Esophagus squamous epithelium (tissue), 5 donors: ENCODE measurements at regions not wholly inside any gene's neighbourhood (a gene's known extent, or its start where the extent isn't known, plus 50 kb on each side); places are given as distances from the start of the nearest gene placed in this dataset.

ENCODE experiments used
- DNase-seq: peaks from one replicate; lab custom pipeline; 2025; lab: John Stamatoyannopoulos, UW
- H3K27ac ChIP-seq, 4 donors: fragments of 200-600 bp; sonication (generic); one replicate each; pipeline ENCODE4 v1.5.1; 2016 to 2019; ENCODE audit warnings: mild to moderate bottlenecking in 1 of 4
- H3K27me3 ChIP-seq, 4 donors: fragments of 200-600 bp; sonication (generic); 1 replicate in 3 of 4; 2 replicates in 1 of 4; pipeline versions ENCODE4 v1.5.1 to v1.6.0; 2017 to 2021; ENCODE audit warnings: antibody characterized with exemption in 1 of 4
- H3K36me3 ChIP-seq, 3 donors: fragments of 200-600 bp; sonication (generic); one replicate each; pipeline ENCODE4 v1.5.1; 2016 to 2019
- H3K4me1 ChIP-seq, 3 donors: fragments of 200-600 bp; sonication (generic); one replicate each; pipeline ENCODE4 v1.5.1; 2017 to 2019
- H3K4me3 ChIP-seq, 4 donors: fragments of 200-600 bp; sonication (generic); 1 replicate in 3 of 4; 2 replicates in 1 of 4; pipeline ENCODE4 v1.5.1; 2016 to 2019; ENCODE audit warnings: mild to moderate bottlenecking in 2 of 4, moderate library complexity in 1 of 4
- H3K9me3 ChIP-seq, 3 donors: fragments of 200-600 bp; sonication (generic); one replicate each; pipeline ENCODE4 v1.5.1; 2016 to 2019
- POLR2A ChIP-seq, 4 donors: fragments of 450-650 bp; IDR thresholded peaks; one replicate each; pipeline ENCODE4 v1.6.1; 2017; ENCODE audit warnings: antibody characterized with exemption in 4 of 4, mild to moderate bottlenecking in 4 of 4, moderate library complexity in 3 of 4
- WGBS, 2 donors: methylation state at CpG; one replicate each; pipeline ENCODE4 v1.1.5; 2018; 5-methylcytosine and 5-hydroxymethylcytosine counted together
- intact Hi-C: fragments of 100-400 bp; cut with DNase I; formaldehyde crosslinking; loops from one replicate; pipeline ENCODE4 v1.15.0; 2022
- TF ChIP-seq, protein P1 (sequence below), 6 experiments: fragments of 450-650 bp in 4 of 6; fragments of 200-600 bp in 2 of 6; sonication (generic) in 2 of 6; IDR thresholded peaks; one replicate each; pipeline ENCODE4 v1.5.1; 2016 to 2019; ENCODE audit warnings: antibody characterized with exemption in 6 of 6, mild to moderate bottlenecking in 4 of 6, moderate library complexity in 4 of 6
- donor health status: DM: yes; HTN: yes; CAD: no.

DNA sequence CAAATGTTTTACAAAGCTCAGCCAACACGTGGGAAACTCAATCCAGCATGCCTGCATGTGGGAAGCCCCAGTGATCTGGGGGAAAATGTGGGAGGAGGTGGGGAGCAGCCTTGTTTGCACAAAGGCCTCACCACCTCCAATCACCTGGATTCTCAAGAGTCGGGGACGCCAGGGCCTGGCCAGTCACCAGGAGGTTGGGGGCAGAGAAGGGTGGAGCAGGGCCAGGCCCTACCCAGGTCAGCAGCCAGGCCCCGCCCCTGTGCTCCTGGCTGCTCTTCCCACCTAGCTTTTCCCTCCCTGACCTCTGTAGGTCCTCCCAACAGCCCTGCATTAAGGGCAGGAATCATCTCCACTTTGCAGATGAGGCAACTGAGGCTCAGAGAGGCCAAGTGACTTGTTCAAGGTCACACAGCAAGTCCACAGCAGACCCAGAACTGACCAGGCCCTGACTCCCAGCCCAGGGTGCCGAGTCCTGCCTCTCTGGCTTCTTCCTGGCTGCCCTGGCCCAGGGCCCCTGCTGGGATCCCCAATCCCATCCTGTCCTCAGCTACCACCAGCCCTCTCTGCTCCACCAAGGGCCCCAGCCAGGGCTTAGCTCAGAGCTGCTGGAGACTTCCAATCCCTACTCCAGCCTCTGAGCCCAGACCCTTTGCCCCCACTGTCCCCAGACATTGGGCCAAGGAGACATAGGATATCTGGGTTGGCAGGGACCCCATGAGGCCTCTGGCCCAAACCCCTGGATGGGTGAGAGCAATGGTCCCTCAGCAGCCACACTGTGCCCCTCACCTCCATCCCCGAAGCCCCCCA, 508.6 kb downstream of the PTPRU start:
- Histone ChIP-seq H3K9me3 (no peaks in the 10 kb centered on the region), H3K27ac (no peak overlapping the region), H3K4me1 (no peaks in the 10 kb centered on the region), H3K27me3 (peaks cover 0 to 43% (median 0%) of the 10 kb centered on the region in 4 donors), H3K36me3 (no peaks in the 10 kb centered on the region), H3K4me3 (no peak overlapping the region)
- DNase-seq: no peak
- 33 to 39% methylated on average over 4 to 5 of the region's 6 CpGs for WGBS, 2 donors
- intact Hi-C loops: no loop called here
- TF ChIP-seq POLR2A (IDR thresholded peaks at IDR 0.05): no peak
- TF ChIP-seq, protein P1, sequence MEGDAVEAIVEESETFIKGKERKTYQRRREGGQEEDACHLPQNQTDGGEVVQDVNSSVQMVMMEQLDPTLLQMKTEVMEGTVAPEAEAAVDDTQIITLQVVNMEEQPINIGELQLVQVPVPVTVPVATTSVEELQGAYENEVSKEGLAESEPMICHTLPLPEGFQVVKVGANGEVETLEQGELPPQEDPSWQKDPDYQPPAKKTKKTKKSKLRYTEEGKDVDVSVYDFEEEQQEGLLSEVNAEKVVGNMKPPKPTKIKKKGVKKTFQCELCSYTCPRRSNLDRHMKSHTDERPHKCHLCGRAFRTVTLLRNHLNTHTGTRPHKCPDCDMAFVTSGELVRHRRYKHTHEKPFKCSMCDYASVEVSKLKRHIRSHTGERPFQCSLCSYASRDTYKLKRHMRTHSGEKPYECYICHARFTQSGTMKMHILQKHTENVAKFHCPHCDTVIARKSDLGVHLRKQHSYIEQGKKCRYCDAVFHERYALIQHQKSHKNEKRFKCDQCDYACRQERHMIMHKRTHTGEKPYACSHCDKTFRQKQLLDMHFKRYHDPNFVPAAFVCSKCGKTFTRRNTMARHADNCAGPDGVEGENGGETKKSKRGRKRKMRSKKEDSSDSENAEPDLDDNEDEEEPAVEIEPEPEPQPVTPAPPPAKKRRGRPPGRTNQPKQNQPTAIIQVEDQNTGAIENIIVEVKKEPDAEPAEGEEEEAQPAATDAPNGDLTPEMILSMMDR (IDR thresholded peaks at IDR 0.05): no peak

DNA sequence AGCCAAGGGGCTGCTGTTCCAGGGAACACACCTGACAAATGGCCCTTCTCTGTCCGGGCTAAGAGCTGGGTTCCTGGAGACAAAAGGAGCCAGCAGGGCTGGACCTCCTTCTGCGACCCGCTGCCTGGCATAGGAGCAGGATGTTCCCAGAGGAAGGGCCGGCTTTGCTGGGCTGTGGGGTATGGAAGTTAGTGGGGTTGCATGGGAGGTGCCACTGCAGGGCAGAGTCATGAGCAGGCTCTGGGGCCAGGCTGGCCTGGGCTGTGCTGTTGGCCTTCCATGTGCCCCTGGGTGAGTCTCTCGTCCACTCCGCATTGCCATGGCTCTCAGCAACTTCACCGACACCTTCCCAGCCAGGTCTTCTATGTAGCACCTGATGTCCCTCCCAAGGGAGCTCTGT, 507.6 kb downstream of the PTPRU start:
- no peaks in the 10 kb centered on the region for H3K4me1 ChIP-seq
- peaks cover 0 to 53% (median 0%) of the 10 kb centered on the region in 4 donors for H3K27me3 ChIP-seq
- DNase-seq: no peak
- no peak overlapping the region for H3K27ac ChIP-seq
- 78 to 80% methylated on average over 2 to 7 of the region's 7 CpGs for WGBS, 2 donors
- intact Hi-C loops: no loop called here
- TF ChIP-seq POLR2A (IDR thresholded peaks at IDR 0.05): no peak
- TF ChIP-seq, protein P1 (IDR thresholded peaks at IDR 0.05): no peak
- no peak overlapping the region for H3K4me3 ChIP-seq
- no peaks in the 10 kb centered on the region for H3K36me3 ChIP-seq
- H3K9me3 ChIP-seq: no peaks in the 10 kb centered on the region

DNA sequence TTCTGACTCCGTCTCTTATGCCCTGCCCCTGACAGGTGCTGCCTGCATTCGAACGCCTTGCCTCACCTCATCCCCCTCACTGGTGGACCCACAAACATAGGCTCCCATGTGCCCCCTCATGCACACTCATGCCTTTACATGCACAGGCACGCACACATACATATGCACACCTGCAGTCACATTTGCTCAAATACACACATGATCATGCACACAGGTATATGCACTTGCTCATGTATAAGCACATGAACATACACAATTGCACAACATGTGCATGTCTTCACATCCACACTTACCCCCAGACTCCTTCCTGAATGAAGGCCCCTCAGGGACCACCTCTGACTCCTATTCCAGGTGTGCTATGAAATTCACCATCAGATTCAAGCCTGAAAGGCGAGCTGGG, 506.9 kb downstream of the PTPRU start:
- WGBS, 2 donors: 50 to 63% methylated on average over 5 of the region's 5 CpGs
- H3K27me3 ChIP-seq: peaks cover 0 to 59% (median 0%) of the 10 kb centered on the region in 4 donors
- intact Hi-C loops: no loop called here
- no peak for DNase-seq
- H3K36me3 ChIP-seq: no peaks in the 10 kb centered on the region
- H3K4me1 ChIP-seq: no peaks in the 10 kb centered on the region
- H3K4me3 ChIP-seq: no peak overlapping the region
- H3K27ac ChIP-seq: no peak overlapping the region
- TF ChIP-seq, protein P1 (IDR thresholded peaks at IDR 0.05): no peak
- no peak for TF ChIP-seq POLR2A (IDR thresholded peaks at IDR 0.05)
- no peaks in the 10 kb centered on the region for H3K9me3 ChIP-seq

DNA sequence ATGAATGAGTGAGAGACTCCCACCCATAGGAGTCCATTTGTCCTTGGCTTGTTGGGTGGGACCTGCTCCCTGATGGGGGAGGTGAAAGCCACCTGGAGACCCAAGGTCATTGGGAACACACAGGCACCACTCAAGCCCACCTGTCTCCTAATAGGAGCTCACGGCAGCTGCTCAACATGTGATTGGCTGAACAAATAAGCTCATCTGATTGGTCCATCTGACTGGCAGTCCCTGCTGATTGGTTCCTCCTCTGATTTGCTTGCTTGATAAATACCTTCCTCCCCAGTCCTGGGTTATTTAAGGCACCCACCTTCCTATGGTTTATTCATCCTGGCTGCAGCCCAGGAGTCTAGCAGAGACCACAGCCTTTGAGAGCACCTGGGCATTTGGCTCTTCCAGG, 502.9 kb downstream of the PTPRU start:
- no peak overlapping the region for H3K27ac ChIP-seq
- no peaks in the 10 kb centered on the region for H3K4me1 ChIP-seq
- intact Hi-C loops: no loop called here
- TF ChIP-seq POLR2A (IDR thresholded peaks at IDR 0.05): no peak
- TF ChIP-seq, protein P1 (IDR thresholded peaks at IDR 0.05): no peak
- no peaks in the 10 kb centered on the region for H3K36me3 ChIP-seq
- DNase-seq: no peak
- WGBS, 2 donors: 60 to 100% methylated on average over 1 of the region's 1 CpG
- H3K9me3 ChIP-seq: no peaks in the 10 kb centered on the region
- no peak overlapping the region for H3K4me3 ChIP-seq
- H3K27me3 ChIP-seq: peaks cover 0 to 66% (median 0%) of the 10 kb centered on the region in 4 donors

DNA sequence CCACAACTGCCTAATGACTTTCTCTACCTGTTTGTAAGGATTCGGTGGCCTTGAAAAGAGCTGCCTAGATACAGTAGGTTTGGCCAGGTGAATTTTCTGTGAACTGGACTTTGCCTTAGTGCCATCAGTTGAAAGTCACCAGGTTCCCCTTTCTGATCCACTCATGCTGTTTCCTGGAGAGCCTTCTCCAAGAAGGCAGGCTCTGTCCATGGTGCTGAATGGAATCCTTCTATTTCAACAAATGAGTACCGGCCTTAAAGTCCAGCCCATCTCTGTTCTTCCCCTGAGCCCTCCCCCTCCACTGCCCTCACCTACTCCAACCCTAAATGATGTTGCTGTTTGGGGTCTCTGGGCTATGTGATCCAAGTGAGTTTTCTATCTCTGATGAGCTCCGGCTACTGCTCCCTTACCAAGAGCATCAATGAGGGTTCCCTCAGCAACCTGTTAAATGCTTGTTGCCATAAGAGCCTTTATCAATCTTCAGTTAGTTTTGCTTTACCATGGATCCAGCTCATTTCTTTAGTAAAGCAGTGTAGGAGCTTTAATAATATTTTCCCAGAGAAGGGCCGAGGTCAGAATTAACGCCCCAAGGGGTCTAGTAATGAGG, 500.4 kb downstream of the PTPRU start:
- no peak for DNase-seq
- Histone ChIP-seq H3K27me3 (peaks cover 0 to 53% (median 0%) of the 10 kb centered on the region in 4 donors), H3K27ac (no peak overlapping the region), H3K9me3 (no peaks in the 10 kb centered on the region), H3K4me3 (no peak overlapping the region), H3K4me1 (no peaks in the 10 kb centered on the region), H3K36me3 (no peaks in the 10 kb centered on the region)
- intact Hi-C loops: no loop called here
- 59 to 68% methylated on average over 5 of the region's 5 CpGs for WGBS, 2 donors
- TF ChIP-seq, protein P1 (IDR thresholded peaks at IDR 0.05): no peak
- TF ChIP-seq POLR2A (IDR thresholded peaks at IDR 0.05): no peak
